ENCODE measurements at regions not wholly inside any gene's neighbourhood (a gene's known extent, or its start where the extent isn't known, plus 50 kb on each side); places are given as distances from the start of the nearest gene placed in this dataset.

DNA sequence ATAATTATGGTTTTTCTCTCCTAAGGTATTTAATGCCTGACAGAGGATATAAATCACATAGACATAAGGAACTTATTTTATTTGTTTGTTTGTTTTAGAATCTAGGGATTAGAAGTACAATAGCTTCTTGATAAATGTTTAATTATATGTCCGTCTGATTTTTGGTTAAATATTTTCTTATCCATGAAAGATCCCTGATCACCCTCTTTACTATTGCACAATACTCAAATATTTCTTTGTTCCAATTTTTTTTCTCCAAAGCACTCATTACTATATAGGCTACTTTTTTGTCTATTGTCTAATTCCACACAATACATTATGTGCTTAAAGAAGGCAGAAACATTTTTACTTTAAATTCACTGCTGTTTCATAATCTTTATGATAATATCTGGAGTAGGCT, 875.8 kb downstream of the TDRD15 start:
- H3K4me2 ChIP-seq (ENCODE audit: insufficient read depth, low read length) = no peak overlapping the region

DNA sequence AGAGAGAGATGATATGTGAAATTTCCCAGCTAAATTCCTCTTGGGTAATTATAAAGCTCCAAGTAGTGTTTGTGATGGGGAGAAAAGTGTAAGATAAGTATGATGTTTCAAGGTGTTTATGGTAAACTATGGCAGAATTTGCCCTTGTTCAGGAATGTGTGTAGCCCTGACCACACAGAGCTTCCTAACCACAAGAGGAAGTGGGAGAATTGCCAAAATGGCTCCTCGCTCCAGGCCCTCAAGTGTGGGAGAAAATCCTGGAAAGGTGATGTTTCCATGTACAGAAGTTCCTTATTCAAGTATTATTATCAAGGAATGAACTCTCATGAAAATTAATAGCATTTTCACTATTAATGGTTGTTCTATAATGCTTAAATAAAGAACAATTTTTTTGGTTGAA, 878.3 kb downstream of the TDRD15 start:
- H3K4me3 ChIP-seq (ENCODE audit: low read depth in 1 of 2, low read length in 2 of 2) = no peak overlapping the region
- H2AFZ ChIP-seq (ENCODE audit: low read depth, low read length) = no peak overlapping the region
- no peaks in the 10 kb centered on the region for H3K9me3 ChIP-seq (ENCODE audit: insufficient read depth, low read length, severe bottlenecking)
- H3K27ac ChIP-seq (ENCODE audit: low read length) = no peak overlapping the region
- no peak overlapping the region for H3K9ac ChIP-seq (ENCODE audit: low read depth, low read length)
- TF ChIP-seq, protein P1, sequence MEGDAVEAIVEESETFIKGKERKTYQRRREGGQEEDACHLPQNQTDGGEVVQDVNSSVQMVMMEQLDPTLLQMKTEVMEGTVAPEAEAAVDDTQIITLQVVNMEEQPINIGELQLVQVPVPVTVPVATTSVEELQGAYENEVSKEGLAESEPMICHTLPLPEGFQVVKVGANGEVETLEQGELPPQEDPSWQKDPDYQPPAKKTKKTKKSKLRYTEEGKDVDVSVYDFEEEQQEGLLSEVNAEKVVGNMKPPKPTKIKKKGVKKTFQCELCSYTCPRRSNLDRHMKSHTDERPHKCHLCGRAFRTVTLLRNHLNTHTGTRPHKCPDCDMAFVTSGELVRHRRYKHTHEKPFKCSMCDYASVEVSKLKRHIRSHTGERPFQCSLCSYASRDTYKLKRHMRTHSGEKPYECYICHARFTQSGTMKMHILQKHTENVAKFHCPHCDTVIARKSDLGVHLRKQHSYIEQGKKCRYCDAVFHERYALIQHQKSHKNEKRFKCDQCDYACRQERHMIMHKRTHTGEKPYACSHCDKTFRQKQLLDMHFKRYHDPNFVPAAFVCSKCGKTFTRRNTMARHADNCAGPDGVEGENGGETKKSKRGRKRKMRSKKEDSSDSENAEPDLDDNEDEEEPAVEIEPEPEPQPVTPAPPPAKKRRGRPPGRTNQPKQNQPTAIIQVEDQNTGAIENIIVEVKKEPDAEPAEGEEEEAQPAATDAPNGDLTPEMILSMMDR (IDR thresholded peaks at IDR 0.05; ENCODE audit: borderline replicate concordance, extremely low read depth, low read length, poor library complexity, severe bottlenecking) = no peak
- no peak for TF ChIP-seq EZH2 (IDR thresholded peaks at IDR 0.05; ENCODE audit: borderline replicate concordance, low read depth, low read length, severe bottlenecking)
- H3K79me2 ChIP-seq (ENCODE audit: insufficient read depth, low read length) = no peaks in the 10 kb centered on the region
- ATAC-seq (ENCODE audit: insufficient read depth, low read depth) (no peak), DNase-seq (no peak)
- H3K27me3 ChIP-seq (ENCODE audit: insufficient read depth, low read length, poor library complexity) = no peaks in the 10 kb centered on the region
- H3K4me2 ChIP-seq (ENCODE audit: insufficient read depth, low read length) = no peak overlapping the region
- H3K4me1 ChIP-seq (ENCODE audit: insufficient read depth, low read length) = no peaks in the 10 kb centered on the region
- no peaks in the 10 kb centered on the region for H4K20me1 ChIP-seq (ENCODE audit: insufficient read depth, low read length)
- H3K36me3 ChIP-seq (ENCODE audit: insufficient read depth, low read length) = no peaks in the 10 kb centered on the region

More for the DNA sequence above, 875.8 kb downstream of the TDRD15 start:
- Histone ChIP-seq H3K9ac (ENCODE audit: low read depth, low read length) (no peak overlapping the region), H3K4me1 (ENCODE audit: insufficient read depth, low read length) (no peaks in the 10 kb centered on the region), H3K36me3 (ENCODE audit: insufficient read depth, low read length) (no peaks in the 10 kb centered on the region), H3K79me2 (ENCODE audit: insufficient read depth, low read length) (no peaks in the 10 kb centered on the region), H4K20me1 (ENCODE audit: insufficient read depth, low read length) (no peaks in the 10 kb centered on the region), H3K9me3 (ENCODE audit: insufficient read depth, low read length, severe bottlenecking) (no peaks in the 10 kb centered on the region), H3K4me3 (ENCODE audit: low read depth in 1 of 2, low read length in 2 of 2) (no peak overlapping the region), H2AFZ (ENCODE audit: low read depth, low read length) (no peak overlapping the region), H3K27ac (ENCODE audit: low read length) (no peak overlapping the region), H3K27me3 (ENCODE audit: insufficient read depth, low read length, poor library complexity) (no peaks in the 10 kb centered on the region)
- DNase-seq (no peak), ATAC-seq (ENCODE audit: insufficient read depth, low read depth) (no peak)
- TF ChIP-seq EZH2 (IDR thresholded peaks at IDR 0.05; ENCODE audit: borderline replicate concordance, low read depth, low read length, severe bottlenecking) = no peak
- TF ChIP-seq, protein P1 (IDR thresholded peaks at IDR 0.05; ENCODE audit: borderline replicate concordance, extremely low read depth, low read length, poor library complexity, severe bottlenecking) = no peak

DNA sequence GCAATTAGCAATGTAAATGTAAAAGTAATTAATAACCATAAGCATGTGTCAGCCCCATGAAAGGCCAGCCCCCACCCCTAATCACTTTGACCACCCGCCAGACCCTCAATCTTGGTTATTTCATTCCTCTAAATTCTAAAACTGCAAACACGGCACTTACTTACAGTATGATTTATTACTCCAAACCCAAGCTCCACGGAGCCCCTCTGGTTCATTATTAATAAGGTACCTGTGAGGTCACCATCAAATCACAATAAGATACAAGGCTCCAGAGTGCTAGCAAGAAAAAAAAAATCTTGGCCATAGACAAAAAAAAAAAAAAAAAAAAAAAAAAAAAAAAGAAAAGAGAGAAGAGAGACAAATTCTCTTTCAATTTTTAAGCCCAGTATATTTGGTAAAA, 879.5 kb downstream of the TDRD15 start:
- ATAC-seq (ENCODE audit: insufficient read depth, low read depth) (no peak), DNase-seq (no peak)
- no peak overlapping the region for H3K4me2 ChIP-seq (ENCODE audit: insufficient read depth, low read length)
- no peak overlapping the region for H3K4me3 ChIP-seq (ENCODE audit: low read depth in 1 of 2, low read length in 2 of 2)
- no peak overlapping the region for H3K27ac ChIP-seq (ENCODE audit: low read length)
- no peaks in the 10 kb centered on the region for H3K27me3 ChIP-seq (ENCODE audit: insufficient read depth, low read length, poor library complexity)
- H3K4me1 ChIP-seq (ENCODE audit: insufficient read depth, low read length) = no peaks in the 10 kb centered on the region
- no peaks in the 10 kb centered on the region for H3K36me3 ChIP-seq (ENCODE audit: insufficient read depth, low read length)
- no peak overlapping the region for H3K9ac ChIP-seq (ENCODE audit: low read depth, low read length)
- TF ChIP-seq EZH2 (IDR thresholded peaks at IDR 0.05; ENCODE audit: borderline replicate concordance, low read depth, low read length, severe bottlenecking) = no peak
- TF ChIP-seq, protein P1 (IDR thresholded peaks at IDR 0.05; ENCODE audit: borderline replicate concordance, extremely low read depth, low read length, poor library complexity, severe bottlenecking) = no peak
- H3K79me2 ChIP-seq (ENCODE audit: insufficient read depth, low read length) = no peaks in the 10 kb centered on the region
- no peaks in the 10 kb centered on the region for H3K9me3 ChIP-seq (ENCODE audit: insufficient read depth, low read length, severe bottlenecking)
- no peaks in the 10 kb centered on the region for H4K20me1 ChIP-seq (ENCODE audit: insufficient read depth, low read length)
- H2AFZ ChIP-seq (ENCODE audit: low read depth, low read length) = no peak overlapping the region

DNA sequence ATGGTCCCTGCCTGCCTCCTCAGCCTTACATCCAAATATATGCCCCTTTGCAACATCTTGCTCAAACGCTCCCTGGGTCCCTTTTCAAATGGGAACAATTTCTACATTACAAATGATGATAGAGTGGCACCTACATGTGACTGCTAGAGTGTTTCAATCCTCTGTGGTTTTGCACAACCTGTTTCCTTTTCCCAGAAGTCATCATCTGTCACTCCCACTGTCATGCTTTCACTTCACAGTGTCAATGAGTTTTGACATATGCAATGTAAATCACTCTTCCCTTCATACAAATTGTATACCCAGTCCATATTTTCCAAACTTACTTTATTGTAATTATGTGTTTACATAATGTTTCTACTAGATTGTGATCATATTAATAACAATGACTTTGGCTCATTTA, 887.3 kb downstream of the TDRD15 start:
- Histone ChIP-seq H3K4me3 (ENCODE audit: low read depth in 1 of 2, low read length in 2 of 2) (no peak overlapping the region), H3K27me3 (ENCODE audit: insufficient read depth, low read length, poor library complexity) (no peaks in the 10 kb centered on the region), H3K27ac (ENCODE audit: low read length) (no peak overlapping the region), H3K9me3 (ENCODE audit: insufficient read depth, low read length, severe bottlenecking) (no peaks in the 10 kb centered on the region), H3K9ac (ENCODE audit: low read depth, low read length) (no peak overlapping the region), H3K4me2 (ENCODE audit: insufficient read depth, low read length) (no peak overlapping the region), H3K36me3 (ENCODE audit: insufficient read depth, low read length) (no peaks in the 10 kb centered on the region), H2AFZ (ENCODE audit: low read depth, low read length) (no peak overlapping the region), H3K79me2 (ENCODE audit: insufficient read depth, low read length) (no peaks in the 10 kb centered on the region), H4K20me1 (ENCODE audit: insufficient read depth, low read length) (no peaks in the 10 kb centered on the region), H3K4me1 (ENCODE audit: insufficient read depth, low read length) (no peaks in the 10 kb centered on the region)
- ATAC-seq (ENCODE audit: insufficient read depth, low read depth) (no peak), DNase-seq (no peak)
- TF ChIP-seq EZH2 (IDR thresholded peaks at IDR 0.05; ENCODE audit: borderline replicate concordance, low read depth, low read length, severe bottlenecking) = no peak
- TF ChIP-seq, protein P1 (IDR thresholded peaks at IDR 0.05; ENCODE audit: borderline replicate concordance, extremely low read depth, low read length, poor library complexity, severe bottlenecking) = no peak

Data from DND-41 (cell line).